NCI-H2081 (cell line): ENCODE measurements at regions not wholly inside any gene's neighbourhood (a gene's known extent, or its start where the extent isn't known, plus 50 kb on each side); places are given as distances from the start of the nearest gene placed in this dataset.
"Not testable (repeated sequence)": the region's sequence is repeated elsewhere in the genome, so short reads cannot be mapped to it uniquely, and the experiment has no call there.

Experiments
- DNase-seq, 2 experiments: peaks; one replicate each; lab custom pipeline; 2025; lab: John Stamatoyannopoulos, UW

DNA sequence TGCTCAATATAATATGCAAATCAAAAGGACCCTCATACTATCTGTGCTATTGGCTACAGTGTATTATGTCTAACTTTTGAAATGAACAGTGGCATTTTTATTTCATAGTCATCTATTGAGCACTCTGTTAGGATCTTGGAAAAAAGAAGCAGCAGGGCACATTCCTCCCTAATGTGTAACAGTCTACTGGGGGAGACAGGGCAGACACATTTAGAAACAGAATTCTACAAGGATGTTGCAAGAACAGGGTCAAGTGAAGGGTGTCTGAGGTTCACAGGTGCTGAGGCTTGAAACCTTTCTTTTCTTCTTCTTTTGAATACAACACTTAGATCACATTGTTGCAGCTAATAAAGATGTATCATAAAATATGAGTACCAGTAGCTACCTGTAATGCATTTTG is 129.7 kb upstream of the SLC4A4 start:
- no peak for DNase-seq

DNA sequence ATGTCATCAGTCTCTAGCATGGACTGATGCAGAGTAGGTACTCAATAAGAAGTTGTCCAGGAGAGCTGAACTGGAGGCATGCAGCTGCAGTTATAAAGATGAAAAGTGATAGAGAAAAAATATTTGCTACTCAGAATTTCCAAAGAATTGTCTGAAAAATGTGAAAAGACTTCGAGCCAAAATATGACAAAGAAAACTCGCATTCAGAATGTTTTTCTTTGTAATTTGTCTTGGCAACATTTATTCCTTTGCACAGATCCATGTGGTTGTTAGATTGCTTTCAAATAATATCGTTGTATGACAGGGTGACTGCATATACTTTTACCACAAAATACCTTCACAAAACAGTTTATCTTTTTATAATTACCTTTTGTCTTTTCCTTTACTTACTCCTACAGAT is 128.0 kb upstream of the SLC4A4 start:
- no peak for DNase-seq

DNA sequence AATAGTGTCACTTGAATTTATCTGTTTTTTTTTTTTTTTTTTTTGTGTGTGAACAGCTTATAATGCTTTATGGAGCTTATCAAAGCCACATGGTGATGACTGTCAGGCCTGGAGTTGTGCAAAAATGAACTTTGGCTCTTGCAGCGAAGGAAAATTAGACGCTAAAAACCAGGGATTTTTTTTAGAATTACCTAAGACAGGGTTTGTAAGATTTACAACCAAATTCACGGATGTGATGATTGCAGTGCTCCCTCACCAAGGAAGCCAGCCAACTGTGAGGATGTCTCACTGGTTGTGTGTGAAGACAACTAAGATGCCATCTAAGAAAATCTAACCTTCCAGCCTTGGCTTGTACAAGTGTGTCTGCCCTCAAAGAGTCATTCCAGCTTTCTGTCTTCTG is 127.1 kb upstream of the SLC4A4 start:
- no peak for DNase-seq

DNA sequence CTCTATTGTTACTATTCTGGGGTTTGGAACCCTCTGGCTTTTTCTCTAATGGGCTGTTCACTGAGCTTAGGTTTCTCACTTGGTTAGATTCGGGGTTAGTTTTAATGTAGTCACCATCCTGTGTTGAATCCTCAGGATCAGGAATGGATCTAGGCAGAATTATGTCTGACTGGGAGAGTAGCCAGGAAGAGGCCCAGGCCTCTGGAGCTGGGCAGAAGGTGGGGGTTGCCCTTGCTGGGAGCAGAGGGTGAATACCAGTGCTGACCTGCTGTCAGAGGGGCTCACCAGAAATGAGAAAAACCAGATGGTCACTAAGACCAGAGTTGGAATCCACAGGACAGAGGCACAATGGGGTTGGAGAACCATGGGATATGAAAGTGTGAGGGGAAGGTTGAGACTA is 126.6 kb upstream of the SLC4A4 start:
- DNase-seq = no peak

DNA sequence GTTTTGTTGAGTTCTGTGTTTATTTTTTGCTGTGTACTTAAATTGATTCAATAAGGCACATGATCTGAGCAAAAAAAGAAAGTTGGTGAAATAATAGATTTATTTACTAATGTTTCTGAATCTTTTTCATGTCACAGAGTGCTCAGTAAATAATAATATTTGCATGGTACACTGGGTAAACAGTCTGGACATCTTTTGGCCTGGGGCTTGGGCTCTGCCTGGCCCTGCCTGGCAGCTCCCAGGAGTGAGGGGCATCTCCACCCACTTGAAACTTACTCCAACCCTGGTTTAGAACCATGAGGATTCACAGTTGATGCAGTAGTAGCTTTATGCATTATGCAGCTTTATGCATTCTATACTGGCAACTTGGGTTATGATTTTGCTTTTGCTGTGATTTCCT is 124.2 kb upstream of the SLC4A4 start:
- no peak for DNase-seq

GRCh38 chr4:71216316-71216959 is 122.4 kb upstream of the SLC4A4 start:
- DNase-seq = no peak

DNA sequence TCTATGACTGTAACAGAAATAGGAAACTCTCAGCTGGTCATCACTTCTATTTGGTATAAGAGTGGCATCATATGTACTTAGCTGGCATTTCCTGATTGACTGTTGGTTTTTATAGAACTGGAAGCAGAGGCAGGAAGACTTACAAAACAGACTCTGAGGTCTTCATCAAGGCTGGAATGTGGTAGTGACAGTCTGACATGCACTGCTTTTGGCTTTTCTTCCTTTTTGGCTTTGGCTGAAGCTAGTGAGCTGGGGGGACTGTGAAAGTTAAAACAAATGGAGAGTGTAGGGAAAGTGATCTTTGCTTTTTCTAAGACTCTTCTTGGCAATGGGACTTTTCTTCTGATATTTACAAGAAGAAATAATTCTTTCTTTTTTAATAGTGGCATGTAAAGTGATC is 121.1 kb upstream of the SLC4A4 start:
- DNase-seq = no peak

- DNase-seq = not testable (repeated sequence)
These were observed 118.0 kb upstream of the SLC4A4 start for GRCh38 chr4:71220848-71221247.

- no peak for DNase-seq
These were observed 117.0 kb upstream of the SLC4A4 start for GRCh38 chr4:71221510-71222466.

- DNase-seq = no peak
These were observed 116.2 kb upstream of the SLC4A4 start for GRCh38 chr4:71222661-71223060.

DNA sequence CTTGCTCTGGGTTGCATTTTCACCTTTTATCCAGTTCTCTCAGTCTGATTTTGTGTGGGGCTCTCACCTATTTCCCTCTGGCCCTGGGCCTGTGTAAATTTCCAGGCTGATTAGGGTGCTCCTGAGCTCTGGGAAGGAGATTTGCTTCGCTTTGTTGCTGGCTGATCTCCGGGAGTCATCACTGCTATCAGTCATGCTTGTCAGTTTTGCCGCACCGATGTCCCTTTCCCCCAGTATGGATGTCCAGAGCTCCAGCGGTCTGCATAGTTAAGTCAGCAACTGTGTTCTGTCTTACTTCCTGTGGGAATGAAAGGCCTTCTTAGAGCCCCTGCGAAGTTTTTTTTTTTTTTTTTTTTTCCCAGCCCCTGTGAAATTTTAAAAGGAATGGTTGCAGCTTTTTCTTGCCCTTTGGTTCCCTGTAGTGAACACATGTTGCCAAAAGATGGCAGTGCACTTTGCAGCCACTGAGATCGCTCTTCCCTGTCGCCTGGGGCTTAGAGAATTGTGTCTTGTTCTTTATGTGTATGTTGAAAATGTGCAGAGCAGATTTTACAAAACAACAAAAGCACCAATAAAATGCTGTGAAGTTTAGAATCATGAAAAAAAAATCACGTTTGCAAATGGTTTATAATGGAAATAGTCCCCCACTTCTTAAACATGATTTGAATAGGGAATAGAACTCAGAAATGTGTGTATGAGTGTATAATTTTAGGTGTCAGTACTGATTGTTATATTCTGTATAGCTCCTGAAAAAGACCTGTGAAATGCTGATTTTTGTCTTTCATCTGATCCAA is 109.1 kb upstream of the SLC4A4 start:
- DNase-seq = peak; percentile 2 to 31

- no peak for DNase-seq
These were observed 108.3 kb upstream of the SLC4A4 start for GRCh38 chr4:71230271-71231128.

DNA sequence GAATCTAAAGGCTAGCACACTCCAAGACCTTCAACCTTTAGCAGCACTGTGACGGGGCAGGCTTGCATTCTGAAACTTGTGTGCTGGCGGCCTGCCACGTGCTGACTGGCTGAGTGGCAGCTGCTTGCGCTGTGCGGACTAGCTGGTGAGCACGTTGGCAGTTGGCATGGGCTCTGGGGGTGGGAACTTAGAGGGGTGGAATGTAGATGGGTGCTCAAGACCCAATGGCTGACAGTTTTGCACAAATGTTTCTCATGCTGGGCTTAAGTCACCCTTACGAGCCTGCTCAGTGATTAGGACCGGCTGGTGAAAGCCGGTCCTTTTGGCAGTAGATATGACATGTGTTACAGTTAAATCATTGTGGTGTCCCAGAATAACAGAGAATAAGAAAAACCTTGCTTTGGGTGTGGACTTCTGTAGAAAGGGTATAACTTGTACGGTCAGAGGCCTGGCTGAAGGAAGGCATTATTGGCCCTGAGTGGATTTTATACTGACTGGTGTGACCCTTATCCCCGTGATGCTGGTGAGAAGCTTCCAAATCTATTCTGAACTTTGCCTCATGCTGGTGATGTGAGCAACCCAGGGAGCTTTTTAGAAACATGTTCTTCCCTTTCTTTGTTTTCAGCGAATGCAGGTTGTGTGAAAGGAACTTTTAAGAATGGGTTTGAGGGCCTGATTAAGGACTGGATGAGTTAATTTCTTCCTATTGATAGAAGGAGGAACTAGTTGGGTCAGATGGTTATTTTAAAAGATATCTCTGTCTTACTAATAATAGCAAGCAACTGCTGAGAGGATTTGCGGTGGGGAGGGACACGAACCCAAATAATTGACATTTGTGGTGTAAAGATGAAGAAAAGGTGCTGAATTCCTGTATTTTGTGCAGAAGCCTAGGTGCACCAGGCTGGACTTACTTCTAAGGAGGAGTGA is 107.4 kb upstream of the SLC4A4 start:
- DNase-seq = no peak

GRCh38 chr4:71232056-71232430 is 106.8 kb upstream of the SLC4A4 start:
- DNase-seq = no peak

- DNase-seq = no peak
These were observed 106.0 kb upstream of the SLC4A4 start for GRCh38 chr4:71232846-71233245.

GRCh38 chr4:71235311-71236201 is 103.3 kb upstream of the SLC4A4 start:
- no peak for DNase-seq

DNA sequence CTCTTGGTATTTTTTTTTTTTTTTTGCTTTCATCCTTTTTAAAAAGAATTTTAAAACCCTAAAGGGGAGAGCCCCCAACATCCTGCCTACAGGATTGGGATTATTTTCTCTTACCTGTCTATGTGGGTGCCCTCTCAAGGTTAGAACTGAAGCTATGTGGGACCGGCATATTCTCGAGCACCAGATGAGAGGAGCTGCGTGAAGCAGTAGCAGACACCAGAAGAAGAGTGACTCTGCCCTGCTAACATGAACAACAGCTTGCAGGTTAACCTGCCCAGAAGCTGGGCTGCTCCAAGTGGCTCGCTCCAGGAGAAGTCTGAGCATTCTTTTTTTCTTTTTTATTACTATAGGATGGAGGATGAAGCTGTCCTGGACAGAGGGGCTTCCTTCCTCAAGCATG is 102.6 kb upstream of the SLC4A4 start:
- no peak for DNase-seq

DNA sequence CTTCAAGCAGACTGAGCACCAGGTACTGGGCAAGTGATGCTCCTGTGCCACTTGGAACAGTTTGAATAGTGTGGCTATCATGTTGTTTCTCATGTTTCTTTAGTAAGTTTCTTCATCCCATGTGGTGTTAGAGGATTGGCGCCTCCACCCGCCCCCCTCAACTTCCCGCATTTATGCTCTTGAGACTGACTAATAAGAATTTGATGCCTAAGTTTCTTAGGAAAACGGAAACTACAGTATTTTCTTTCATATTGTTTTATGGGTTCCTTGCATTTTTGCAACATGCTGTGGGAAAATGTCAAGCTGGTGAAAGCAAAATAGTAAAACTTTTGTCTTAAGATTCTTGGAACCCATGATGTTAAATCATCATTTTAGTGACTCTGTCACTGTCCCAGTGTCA is 101.2 kb upstream of the SLC4A4 start:
- no peak for DNase-seq

GRCh38 chr4:71239365-71239764 is 99.5 kb upstream of the SLC4A4 start:
- no peak for DNase-seq

DNA sequence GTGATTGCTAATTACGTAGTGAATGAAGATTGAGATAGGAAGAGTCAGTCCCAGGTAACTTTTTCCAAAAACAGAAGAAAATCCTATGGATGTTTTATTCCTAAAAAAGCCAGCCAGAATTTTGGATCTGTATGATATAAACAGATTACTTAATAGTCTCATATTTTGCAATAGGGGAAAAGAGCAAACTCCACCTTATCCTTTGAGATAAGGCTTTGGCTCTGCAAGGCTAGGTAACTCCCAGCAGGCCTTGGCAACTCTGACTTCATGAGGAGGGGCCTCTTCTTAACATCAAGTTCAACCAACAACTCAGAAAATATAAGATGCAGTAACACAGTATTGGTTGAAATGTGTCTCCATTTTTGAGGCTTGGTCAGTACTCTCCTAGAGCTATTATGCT is 98.7 kb upstream of the SLC4A4 start:
- no peak for DNase-seq
